SK-N-MC (cell line): ENCODE measurements at regions not wholly inside any gene's neighbourhood (a gene's known extent, or its start where the extent isn't known, plus 50 kb on each side); places are given as distances from the start of the nearest gene placed in this dataset.
"Not testable (repeated sequence)": the region's sequence is repeated elsewhere in the genome, so short reads cannot be mapped to it uniquely, and the experiment has no call there.

ENCODE experiments used
- DNase-seq: peaks from one replicate; pipeline ENCODE4 v3.0.0-alpha.2; 2011; ENCODE audit warnings: low read depth, low spot score
- H3K27ac ChIP-seq: fragments of 200-600 bp; sonication (generic); 2 replicates; pipeline ENCODE4 v1.5.1; 2016; ENCODE audit warnings: mixed run types
- H3K36me3 ChIP-seq: fragments of 200-600 bp; sonication (generic); 2 replicates; pipeline ENCODE4 v1.6.1; 2017; ENCODE audit warnings: antibody characterized with exemption, low read length, mixed read lengths; ENCODE audit not compliant: insufficient read depth
- H3K4me3 ChIP-seq: fragments of 200-600 bp; sonication (generic); 2 replicates; pipeline ENCODE4 v1.5.1; 2016
- H3K9ac ChIP-seq: fragments of 200-600 bp; sonication (generic); 2 replicates; pipeline ENCODE4 v1.8.0; 2017; ENCODE audit warnings: mixed run types, mixed read lengths; ENCODE audit not compliant: insufficient read length
- H3K9me3 ChIP-seq: fragments of 200-600 bp; sonication (generic); 2 replicates; pipeline ENCODE4 v1.6.1; 2017; ENCODE audit warnings: low read depth, mild to moderate bottlenecking, antibody characterized with exemption, low read length, moderate library complexity, mixed read lengths
- EZH2 ChIP-seq: fragments of 200-600 bp; sonication (generic); IDR thresholded peaks from one replicate; pipeline ENCODE4 v1.6.1; 2017; ENCODE audit warnings: antibody characterized with exemption
- FOXP2 ChIP-seq: optimal IDR thresholded peaks from 2 replicates; pipeline ENCODE3; 2011; ENCODE audit warnings: mild to moderate bottlenecking, moderate library complexity; ENCODE audit not compliant: insufficient read depth; ENCODE audit errors: extremely low read length, control extremely low read depth
- POLR2AphosphoS5 ChIP-seq: IDR thresholded peaks from 2 replicates; pipeline ENCODE4 v1.6.1; 2012; ENCODE audit warnings: mild to moderate bottlenecking, low read depth, low read length, borderline replicate concordance

GRCh38 chr20:58039274-58040092, 189.0 kb downstream of the ANKRD60 start:
- Histone ChIP-seq H3K36me3 (no peaks in the 10 kb centered on the region), H3K9ac (no peak overlapping the region), H3K27ac (no peak overlapping the region), H3K4me3 (no peak overlapping the region), H3K9me3 (no peaks in the 10 kb centered on the region)
- DNase-seq, result no peak
- no peak for TF ChIP-seq POLR2AphosphoS5
- no peak for TF ChIP-seq EZH2
- no peak for TF ChIP-seq FOXP2

- Histone ChIP-seq H3K36me3 (no peaks in the 10 kb centered on the region), H3K9ac (no peak overlapping the region), H3K4me3 (no peak overlapping the region), H3K9me3 (no peaks in the 10 kb centered on the region), H3K27ac (no peak overlapping the region)
- TF ChIP-seq POLR2AphosphoS5 (no peak), EZH2 (no peak), FOXP2 (no peak)
- DNase-seq, result no peak
Observed at GRCh38 chr20:58038123-58038654, 190.3 kb downstream of the ANKRD60 start.

- Histone ChIP-seq H3K27ac (no peak overlapping the region), H3K4me3 (no peak overlapping the region), H3K9me3 (no peaks in the 10 kb centered on the region), H3K9ac (no peak overlapping the region), H3K36me3 (no peaks in the 10 kb centered on the region)
- no peak for DNase-seq
- TF ChIP-seq EZH2 (no peak), FOXP2 (no peak), POLR2AphosphoS5 (no peak)
Observed at GRCh38 chr20:58037631-58038030, 190.8 kb downstream of the ANKRD60 start.

- no peaks in the 10 kb centered on the region for H3K9me3 ChIP-seq
- DNase-seq, result no peak
- no peak overlapping the region for H3K4me3 ChIP-seq
- TF ChIP-seq EZH2 (no peak), FOXP2 (no peak), POLR2AphosphoS5 (no peak)
- no peaks in the 10 kb centered on the region for H3K36me3 ChIP-seq
- H3K9ac ChIP-seq, result no peak overlapping the region
- no peak overlapping the region for H3K27ac ChIP-seq
Observed at GRCh38 chr20:58033026-58033536, 195.4 kb downstream of the ANKRD60 start.

GRCh38 chr20:58032599-58032998, 195.9 kb downstream of the ANKRD60 start:
- Histone ChIP-seq H3K4me3 (no peak overlapping the region), H3K9me3 (no peaks in the 10 kb centered on the region), H3K27ac (no peak overlapping the region), H3K36me3 (no peaks in the 10 kb centered on the region), H3K9ac (no peak overlapping the region)
- no peak for DNase-seq
- no peak for TF ChIP-seq EZH2

GRCh38 chr20:58031350-58031749, 197.1 kb downstream of the ANKRD60 start:
- H3K27ac ChIP-seq, H3K36me3 ChIP-seq, DNase-seq, H3K9ac ChIP-seq, H3K4me3 ChIP-seq, H3K9me3 ChIP-seq: not testable (repeated sequence)

- Histone ChIP-seq H3K36me3 (no peaks in the 10 kb centered on the region), H3K4me3 (no peak overlapping the region), H3K9ac (no peak overlapping the region), H3K27ac (no peak overlapping the region), H3K9me3 (no peaks in the 10 kb centered on the region)
- no peak for TF ChIP-seq POLR2AphosphoS5
- no peak for DNase-seq
Observed at GRCh38 chr20:58028123-58028522, 200.3 kb downstream of the ANKRD60 start.

- no peak overlapping the region for H3K4me3 ChIP-seq
- H3K9me3 ChIP-seq, result no peaks in the 10 kb centered on the region
- H3K27ac ChIP-seq, result no peak overlapping the region
- no peaks in the 10 kb centered on the region for H3K36me3 ChIP-seq
- TF ChIP-seq POLR2AphosphoS5, result no peak
- no peak for TF ChIP-seq EZH2
- no peak for TF ChIP-seq FOXP2
- no peak for DNase-seq
- no peak overlapping the region for H3K9ac ChIP-seq
Observed at GRCh38 chr20:58026361-58026760, 202.1 kb downstream of the ANKRD60 start.

GRCh38 chr20:58025233-58025632, 203.2 kb downstream of the ANKRD60 start:
- DNase-seq, result no peak
- H3K9me3 ChIP-seq, result no peaks in the 10 kb centered on the region
- H3K4me3 ChIP-seq, result no peak overlapping the region
- no peak overlapping the region for H3K9ac ChIP-seq
- no peak for TF ChIP-seq EZH2
- no peak for TF ChIP-seq FOXP2
- no peak for TF ChIP-seq POLR2AphosphoS5
- H3K27ac ChIP-seq, result no peak overlapping the region
- no peaks in the 10 kb centered on the region for H3K36me3 ChIP-seq
